ENCODE measurements at regions not wholly inside any gene's neighbourhood (a gene's known extent, or its start where the extent isn't known, plus 50 kb on each side); places are given as distances from the start of the nearest gene placed in this dataset.
A peak's percentile ranks its signal among the peaks of the same experiment; 100 is the strongest.

DNA sequence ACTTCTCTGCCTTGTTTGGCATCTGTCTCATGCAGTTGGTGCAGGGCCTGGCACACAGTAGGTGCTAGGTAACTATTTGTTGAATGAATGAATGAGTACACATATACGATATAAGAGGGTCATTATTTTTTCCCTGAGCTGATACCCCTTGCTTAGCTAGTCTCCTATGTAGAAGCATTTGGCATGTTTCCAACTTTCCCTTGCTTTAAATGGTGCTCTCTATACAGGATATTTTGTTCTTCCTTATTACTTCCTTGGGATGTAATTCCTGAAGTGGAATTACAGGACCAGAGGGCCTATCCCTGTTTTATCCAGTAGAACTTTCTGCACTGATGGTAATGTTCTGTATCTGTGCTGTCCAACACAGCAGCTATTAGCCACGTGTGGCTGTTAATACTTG, 250.1 kb upstream of the PWP1 start:
- DNase-seq (ENCODE audit: low read depth, low spot score) = peak; percentile 4
- Histone ChIP-seq H3K9me3 (replicated peaks; ENCODE audit: control insufficient read depth, insufficient read depth, low read length) (no peaks in the 10 kb centered on the region), H3K4me1 (ENCODE audit: control insufficient read depth, extremely low read depth, insufficient read depth, low read length) (no peaks in the 10 kb centered on the region), H3K27me3 (ENCODE audit: control insufficient read depth in 2 of 2, insufficient read depth in 2 of 2, low read length in 2 of 2) (no peaks in the 10 kb centered on the region), H3K4me3 (replicated peaks in 1 of 3; ENCODE audit: insufficient read depth in 1 of 3, low read depth in 1 of 3, low read length in 3 of 3) (no peak overlapping the region), H4K20me1 (replicated peaks; ENCODE audit: control insufficient read depth, extremely low read depth, insufficient read depth, low read length) (no peaks in the 10 kb centered on the region), H3K9ac (replicated peaks; ENCODE audit: extremely low read depth, insufficient read depth, low read length) (no peak overlapping the region), H3K9me1 (replicated peaks; ENCODE audit: control insufficient read depth, extremely low read depth, insufficient read depth, low read length) (no peaks in the 10 kb centered on the region), H3K36me3 (ENCODE audit: control insufficient read depth in 2 of 2, extremely low read depth in 1 of 2, insufficient read depth in 2 of 2, low read length in 2 of 2) (no peaks in the 10 kb centered on the region), H3K79me2 (ENCODE audit: control insufficient read depth, insufficient read depth, low read length) (no peaks in the 10 kb centered on the region), H3K27ac (ENCODE audit: insufficient read depth, low read depth, low read length) (no peak overlapping the region), H2AFZ (ENCODE audit: low read depth, low read length) (no peak overlapping the region), H3K4me2 (ENCODE audit: insufficient read depth, low read length) (no peak overlapping the region)
- FAIRE-seq = no peak
- no TSS peak for BruUV-seq (replicated peaks)
- ChIA-PET POLR2A (no interaction called here), CTCF (no interaction called here)
- no peak for TF ChIP-seq FOS (IDR thresholded peaks at IDR 0.05; ENCODE audit: borderline replicate concordance, insufficient read depth, low read length)
- TF ChIP-seq, protein P1, sequence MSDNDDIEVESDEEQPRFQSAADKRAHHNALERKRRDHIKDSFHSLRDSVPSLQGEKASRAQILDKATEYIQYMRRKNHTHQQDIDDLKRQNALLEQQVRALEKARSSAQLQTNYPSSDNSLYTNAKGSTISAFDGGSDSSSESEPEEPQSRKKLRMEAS (IDR thresholded peaks at IDR 0.05; ENCODE audit: insufficient read depth, insufficient read length) = no peak
- TF ChIP-seq POLR2A (IDR thresholded peaks at IDR 0.05; ENCODE audit: low read depth, low read length) = no peak
- TF ChIP-seq JUN (IDR thresholded peaks at IDR 0.05; ENCODE audit: borderline replicate concordance, insufficient read depth, insufficient read length, low read depth) = no peak
- TF ChIP-seq MYC (IDR thresholded peaks at IDR 0.05; ENCODE audit: low read depth, low read length) = no peak
- TF ChIP-seq GATA2 (IDR thresholded peaks at IDR 0.05; ENCODE audit: insufficient read depth, insufficient read length, low read depth, low read length) = no peak
- no peak for TF ChIP-seq EZH2 (IDR thresholded peaks at IDR 0.05; ENCODE audit: borderline replicate concordance, low read depth, low read length, severe bottlenecking)
- TF ChIP-seq, protein P2, sequence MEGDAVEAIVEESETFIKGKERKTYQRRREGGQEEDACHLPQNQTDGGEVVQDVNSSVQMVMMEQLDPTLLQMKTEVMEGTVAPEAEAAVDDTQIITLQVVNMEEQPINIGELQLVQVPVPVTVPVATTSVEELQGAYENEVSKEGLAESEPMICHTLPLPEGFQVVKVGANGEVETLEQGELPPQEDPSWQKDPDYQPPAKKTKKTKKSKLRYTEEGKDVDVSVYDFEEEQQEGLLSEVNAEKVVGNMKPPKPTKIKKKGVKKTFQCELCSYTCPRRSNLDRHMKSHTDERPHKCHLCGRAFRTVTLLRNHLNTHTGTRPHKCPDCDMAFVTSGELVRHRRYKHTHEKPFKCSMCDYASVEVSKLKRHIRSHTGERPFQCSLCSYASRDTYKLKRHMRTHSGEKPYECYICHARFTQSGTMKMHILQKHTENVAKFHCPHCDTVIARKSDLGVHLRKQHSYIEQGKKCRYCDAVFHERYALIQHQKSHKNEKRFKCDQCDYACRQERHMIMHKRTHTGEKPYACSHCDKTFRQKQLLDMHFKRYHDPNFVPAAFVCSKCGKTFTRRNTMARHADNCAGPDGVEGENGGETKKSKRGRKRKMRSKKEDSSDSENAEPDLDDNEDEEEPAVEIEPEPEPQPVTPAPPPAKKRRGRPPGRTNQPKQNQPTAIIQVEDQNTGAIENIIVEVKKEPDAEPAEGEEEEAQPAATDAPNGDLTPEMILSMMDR (IDR thresholded peaks at IDR 0.05; ENCODE audit: extremely low read depth in 1 of 2, insufficient read depth in 1 of 2, low read depth in 1 of 2, low read length in 2 of 2) = no peak
- no peak for TF ChIP-seq POLR2AphosphoS5 (IDR thresholded peaks at IDR 0.05; ENCODE audit: insufficient read depth, low read depth, low read length)
- intact Hi-C loops (cut with micrococcal nuclease) (no loop called here), dilution Hi-C loops (cut with MboI; ENCODE audit: extremely low pct_ligation_motif_present, low sequenced_read_pairs) (no loop called here)
